NOMO-1 (cell line): ENCODE measurements at regions not wholly inside any gene's neighbourhood (a gene's known extent, or its start where the extent isn't known, plus 50 kb on each side); places are given as distances from the start of the nearest gene placed in this dataset.

Experiments
- DNase-seq, 2 experiments: peaks; one replicate each; lab custom pipeline; 2025; ENCODE audit not compliant: unreplicated experiment in 2 of 2; lab: John Stamatoyannopoulos, UW

- DNase-seq = no peak
These were observed 56.5 kb upstream of the AMN1 start for GRCh38 chr12:31785318-31785717.

DNA sequence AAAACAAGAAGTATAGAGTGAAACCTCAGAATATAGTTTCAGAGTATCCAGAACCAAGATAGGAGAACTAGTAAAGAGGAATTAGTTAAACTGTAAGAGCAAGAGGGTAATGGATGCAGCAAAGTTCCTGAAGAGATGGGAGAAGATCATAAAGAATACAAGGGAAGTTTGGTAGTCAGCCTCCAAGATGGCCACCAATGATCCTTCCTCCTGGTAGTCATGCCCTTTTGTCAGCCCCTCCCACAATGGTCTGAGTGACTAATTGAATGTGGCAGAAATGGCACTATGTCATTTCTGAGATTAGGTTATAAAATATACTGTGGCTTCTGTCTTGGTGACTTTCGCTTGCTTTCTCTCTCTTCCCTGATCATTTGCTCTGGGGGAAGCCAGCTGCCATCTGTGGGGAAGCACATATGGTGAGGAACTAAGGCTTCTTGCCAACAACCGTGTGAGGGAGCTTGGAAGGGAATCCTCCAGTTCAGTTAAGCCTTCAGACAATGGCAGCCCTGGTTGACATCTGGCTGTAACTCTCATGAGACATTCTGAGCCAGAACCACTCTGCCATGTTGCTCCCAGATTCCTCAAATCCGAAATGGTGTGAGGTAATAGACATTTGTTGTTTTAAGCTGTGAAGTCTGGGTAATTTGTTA is 55.3 kb upstream of the AMN1 start:
- DNase-seq = peak; percentile 7 to 66

DNA sequence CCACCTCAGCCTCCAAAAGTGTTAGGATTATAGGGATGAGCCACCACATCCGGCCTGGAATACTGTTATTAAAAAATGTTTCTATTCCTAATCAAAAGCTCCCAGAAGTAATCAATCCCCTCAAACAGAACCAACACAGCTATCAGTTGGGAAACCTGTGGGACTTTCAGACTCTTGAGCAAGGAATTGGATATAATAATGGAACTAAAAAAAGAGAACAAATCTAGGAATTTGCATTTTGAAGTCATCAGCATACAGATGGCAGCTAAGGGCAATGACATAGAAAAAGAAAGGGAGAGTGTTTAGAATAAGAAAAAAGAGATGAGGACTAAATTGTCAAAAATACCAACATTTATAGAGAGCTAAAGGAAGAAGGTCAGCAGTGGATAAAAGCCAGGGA is 54.7 kb upstream of the AMN1 start:
- no peak for DNase-seq

DNA sequence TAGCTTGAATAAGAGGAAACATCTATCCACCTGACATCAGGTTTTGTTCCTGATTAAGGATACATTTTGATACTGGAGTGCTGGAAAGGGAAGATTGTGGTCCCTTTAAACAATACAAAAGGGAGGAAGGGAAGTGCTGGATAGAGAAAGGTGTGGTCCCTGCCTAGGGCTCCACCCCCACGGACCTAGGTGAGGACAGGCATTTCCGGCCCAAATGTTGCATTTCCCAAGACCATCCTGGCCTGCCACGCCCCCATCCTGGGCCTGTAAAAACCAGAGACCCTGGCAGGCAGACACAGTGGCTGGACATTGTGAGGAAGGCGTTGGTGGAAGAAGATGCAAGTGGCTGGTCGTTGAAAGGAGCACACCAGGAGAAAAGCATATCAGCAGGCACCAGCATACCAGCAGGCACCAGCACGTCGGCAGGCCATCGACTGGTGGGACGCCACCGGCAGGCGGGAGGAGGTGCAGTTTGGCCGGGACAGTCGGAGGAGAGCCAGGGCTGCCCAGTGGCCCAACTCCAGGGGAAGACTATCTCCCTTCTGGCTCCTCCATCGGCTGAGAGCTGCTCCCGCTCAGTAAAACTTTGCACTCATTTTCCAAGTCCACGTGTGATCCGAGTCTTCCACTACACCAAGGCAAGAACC is 53.2 kb upstream of the AMN1 start:
- no peak for DNase-seq

DNA sequence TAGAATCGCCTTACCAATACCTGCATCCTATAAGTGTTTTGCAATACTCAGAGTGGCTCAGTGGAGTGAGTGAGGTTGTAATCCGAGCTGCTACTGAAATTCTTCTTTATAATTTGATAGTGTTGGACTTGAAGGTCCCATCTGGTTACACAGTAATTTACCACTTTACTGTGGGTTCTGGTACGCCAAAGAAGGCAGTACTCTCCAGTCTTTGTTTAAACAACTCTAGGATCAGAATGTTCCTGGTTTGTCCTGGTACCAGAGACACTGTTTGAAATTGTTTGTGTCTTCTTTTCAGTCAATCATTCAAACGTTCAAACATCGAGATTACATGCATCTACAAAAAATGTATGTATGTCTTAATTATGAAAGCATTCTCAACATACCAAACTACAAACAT is 51.3 kb upstream of the AMN1 start:
- no peak for DNase-seq

- peak in 1 of 2 experiments; percentile 18 for DNase-seq
These were observed 49.9 kb upstream of the AMN1 start for GRCh38 chr12:31778687-31779086.
